Hepatocyte (in vitro differentiated cells): ENCODE measurements at regions not wholly inside any gene's neighbourhood (a gene's known extent, or its start where the extent isn't known, plus 50 kb on each side); places are given as distances from the start of the nearest gene placed in this dataset.

Experiments
- CTCF ChIP-seq: fragments of 200-600 bp; sonication (generic); IDR thresholded peaks from 2 replicates; pipeline ENCODE4 v1.5.1; 2016; ENCODE audit warnings: antibody characterized with exemption, mild to moderate bottlenecking; ENCODE audit not compliant: poor library complexity
- EZH2 ChIP-seq: fragments of 200-600 bp; sonication (generic); IDR thresholded peaks from 2 replicates; pipeline ENCODE4 v1.6.1; 2016; ENCODE audit warnings: antibody characterized with exemption, mild to moderate bottlenecking, borderline replicate concordance
- EZH2phosphoT487 ChIP-seq: fragments of 200-600 bp; sonication (generic); IDR thresholded peaks from one replicate; pipeline ENCODE4 v1.6.1; 2018; ENCODE audit warnings: antibody characterized with exemption, mild to moderate bottlenecking, low read depth, moderate library complexity; ENCODE audit not compliant: unreplicated experiment, severe bottlenecking

GRCh38 chr11:116461789-116462188 is 311.0 kb downstream of the BUD13 start:
- no peak for TF ChIP-seq CTCF
- no peak for TF ChIP-seq EZH2phosphoT487
- no peak for TF ChIP-seq EZH2
